WTC11 (cell line): ENCODE measurements at regions not wholly inside any gene's neighbourhood (a gene's known extent, or its start where the extent isn't known, plus 50 kb on each side); places are given as distances from the start of the nearest gene placed in this dataset.

Source experiments
- CBFB ChIP-seq: sonication (generic); formaldehyde crosslinking; IDR thresholded peaks from 2 replicates; pipeline ENCODE4 v1.8.1; 2022; ENCODE audit warnings: mild to moderate bottlenecking, low read depth, missing genetic modification reagents
- MXD4 ChIP-seq: fragments of 250-450 bp; sonication (Bioruptor Pico); IDR thresholded peaks from 2 replicates; pipeline ENCODE4 v1.8.0; 2021; ENCODE audit warnings: mild to moderate bottlenecking, moderate library complexity, borderline replicate concordance
- TF ChIP-seq, protein P1 (sequence below): fragments of 200-600 bp; IDR thresholded peaks from 2 replicates; pipeline ENCODE4 v1.8.0; 2022; ENCODE audit warnings: antibody characterized with exemption

DNA sequence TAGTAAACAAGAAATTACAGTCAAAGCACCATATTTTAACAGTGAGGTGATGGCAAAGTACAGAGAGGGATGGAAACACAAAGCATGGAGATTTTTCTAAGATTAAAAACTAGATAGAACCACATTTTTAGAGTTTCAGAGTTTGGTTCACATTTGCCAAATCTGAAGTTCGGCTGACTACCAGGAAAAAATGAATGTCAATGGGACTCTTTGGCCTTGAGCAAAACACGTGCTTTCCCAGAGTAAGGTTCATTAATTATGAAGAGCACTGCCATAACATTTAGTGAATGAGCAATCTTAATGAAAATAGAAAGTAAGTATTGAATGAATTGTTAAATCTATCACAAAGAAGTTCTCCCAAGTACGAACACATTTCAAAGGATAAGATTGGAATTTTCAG lies 571.2 kb upstream of the VRK2 start:
- TF ChIP-seq, protein P1, sequence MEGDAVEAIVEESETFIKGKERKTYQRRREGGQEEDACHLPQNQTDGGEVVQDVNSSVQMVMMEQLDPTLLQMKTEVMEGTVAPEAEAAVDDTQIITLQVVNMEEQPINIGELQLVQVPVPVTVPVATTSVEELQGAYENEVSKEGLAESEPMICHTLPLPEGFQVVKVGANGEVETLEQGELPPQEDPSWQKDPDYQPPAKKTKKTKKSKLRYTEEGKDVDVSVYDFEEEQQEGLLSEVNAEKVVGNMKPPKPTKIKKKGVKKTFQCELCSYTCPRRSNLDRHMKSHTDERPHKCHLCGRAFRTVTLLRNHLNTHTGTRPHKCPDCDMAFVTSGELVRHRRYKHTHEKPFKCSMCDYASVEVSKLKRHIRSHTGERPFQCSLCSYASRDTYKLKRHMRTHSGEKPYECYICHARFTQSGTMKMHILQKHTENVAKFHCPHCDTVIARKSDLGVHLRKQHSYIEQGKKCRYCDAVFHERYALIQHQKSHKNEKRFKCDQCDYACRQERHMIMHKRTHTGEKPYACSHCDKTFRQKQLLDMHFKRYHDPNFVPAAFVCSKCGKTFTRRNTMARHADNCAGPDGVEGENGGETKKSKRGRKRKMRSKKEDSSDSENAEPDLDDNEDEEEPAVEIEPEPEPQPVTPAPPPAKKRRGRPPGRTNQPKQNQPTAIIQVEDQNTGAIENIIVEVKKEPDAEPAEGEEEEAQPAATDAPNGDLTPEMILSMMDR = no peak
- TF ChIP-seq CBFB (CRISPR knock-in tag) = no peak
- no peak for TF ChIP-seq MXD4 (CRISPR knock-in tag)
